ENCODE measurements at regions not wholly inside any gene's neighbourhood (a gene's known extent, or its start where the extent isn't known, plus 50 kb on each side); places are given as distances from the start of the nearest gene placed in this dataset.

- no peak for TF ChIP-seq ZFX (IDR thresholded peaks at IDR 0.05; ENCODE audit: borderline replicate concordance)
- TF ChIP-seq CTCF (IDR thresholded peaks at IDR 0.05), result peak; percentile 42
These were observed 941.0 kb upstream of the ADGRB3 start for GRCh38 chr6:67694127-67694526.
